Motor neuron (in vitro differentiated cells): ENCODE measurements at regions not wholly inside any gene's neighbourhood (a gene's known extent, or its start where the extent isn't known, plus 50 kb on each side); places are given as distances from the start of the nearest gene placed in this dataset.

ENCODE experiments used
- ATAC-seq, 8 experiments: fragments of 200-7000 bp; cut with Tn5 transposase; replicated peaks in 6 of 8; 2 replicates each; pipeline ENCODE4 v1.8.0; 2021; ENCODE audit warnings: mild to moderate bottlenecking in 8 of 8, moderate library complexity in 8 of 8
- H3K27ac ChIP-seq, 2 donors: fragments of 250-450 bp; sonication (Bioruptor Pico); 2 replicates each; pipeline ENCODE4 v1.9.0; 2021; ENCODE audit warnings: antibody characterized with exemption in 2 of 2, mild to moderate bottlenecking in 2 of 2, moderate library complexity in 1 of 2
- H3K4me1 ChIP-seq, 2 donors: fragments of 250-450 bp; sonication (Bioruptor Pico); replicated peaks in 1 of 2; 2 replicates each; pipeline ENCODE4 v1.6.1; 2021; ENCODE audit warnings: antibody characterized with exemption in 2 of 2, mild to moderate bottlenecking in 2 of 2, moderate library complexity in 1 of 2
- H3K4me3 ChIP-seq, 5 donors: fragments of 250-450 bp; sonication (Bioruptor Pico); 2 replicates each; pipeline ENCODE4 v1.9.0; 2021; ENCODE audit warnings: antibody characterized with exemption in 5 of 5, mild to moderate bottlenecking in 5 of 5, moderate library complexity in 4 of 5
- WGBS, 10 experiments: fragments of 450-650 bp; shearing (Covaris generic); methylation state at CpG; one replicate each; pipeline ENCODE4 v1.0.0; 2022; 5-methylcytosine and 5-hydroxymethylcytosine counted together
- in situ Hi-C, 9 experiments: fragments of 400-800 bp; cut with MboI; loops; one replicate each; pipeline ENCODE4 v1.15.0; 2021; ENCODE audit warnings: low sequenced_read_pairs in 9 of 9, low pct_unique_long_range_greater_than_20kb in 2 of 9; ENCODE audit not compliant: unreplicated experiment in 9 of 9

DNA sequence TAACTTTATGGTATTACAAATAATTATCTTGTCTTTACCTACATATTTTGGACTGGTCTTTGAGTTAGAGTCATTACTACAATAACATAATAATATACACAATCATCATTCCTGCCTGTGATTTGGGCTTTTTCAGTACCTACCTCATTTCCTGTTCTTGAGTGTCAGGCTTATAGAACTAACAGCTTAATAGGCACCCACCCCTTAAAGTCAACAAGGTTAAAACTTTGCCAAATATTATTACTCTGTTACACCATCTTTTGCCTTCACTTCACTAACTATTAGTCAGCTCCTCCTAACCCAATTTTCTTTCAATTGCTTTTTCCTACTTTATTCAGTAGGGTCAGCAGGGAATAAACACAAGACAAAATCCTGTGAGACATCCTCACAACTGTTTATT, 488.7 kb upstream of the AGTR1 start:
- no peak overlapping the region for H3K4me3 ChIP-seq
- H3K4me1 ChIP-seq, result peaks cover 3 to 7% of the 10 kb centered on the region in 2 donors
- no peak overlapping the region for H3K27ac ChIP-seq
- in situ Hi-C loops, result no loop called here
- no peak for ATAC-seq

DNA sequence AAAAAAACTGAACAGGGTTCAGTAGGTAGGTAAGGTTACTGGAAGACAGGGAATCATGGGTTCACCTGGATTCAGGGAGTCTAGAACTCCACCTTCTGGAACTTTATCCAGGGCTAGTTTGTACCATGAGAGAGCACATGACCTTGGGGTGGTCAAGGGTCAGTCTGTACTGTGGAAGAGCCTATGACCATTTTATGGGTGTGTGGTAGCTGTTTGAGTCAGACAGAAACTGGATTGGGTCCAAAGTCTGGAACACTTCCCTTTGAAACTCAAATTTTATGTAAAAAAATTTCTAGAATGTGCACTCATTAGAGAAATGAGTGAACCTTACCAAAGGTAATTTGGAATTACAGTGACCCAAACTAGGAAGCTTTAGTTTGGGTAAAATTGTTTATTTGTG, 486.0 kb upstream of the AGTR1 start:
- ATAC-seq, result peak in 2 of 8 experiments; percentile 79 to 86
- Histone ChIP-seq H3K4me1 (no peaks in the 10 kb centered on the region), H3K4me3 (no peak overlapping the region), H3K27ac (no peak overlapping the region)
- in situ Hi-C loops, result no loop called here

DNA sequence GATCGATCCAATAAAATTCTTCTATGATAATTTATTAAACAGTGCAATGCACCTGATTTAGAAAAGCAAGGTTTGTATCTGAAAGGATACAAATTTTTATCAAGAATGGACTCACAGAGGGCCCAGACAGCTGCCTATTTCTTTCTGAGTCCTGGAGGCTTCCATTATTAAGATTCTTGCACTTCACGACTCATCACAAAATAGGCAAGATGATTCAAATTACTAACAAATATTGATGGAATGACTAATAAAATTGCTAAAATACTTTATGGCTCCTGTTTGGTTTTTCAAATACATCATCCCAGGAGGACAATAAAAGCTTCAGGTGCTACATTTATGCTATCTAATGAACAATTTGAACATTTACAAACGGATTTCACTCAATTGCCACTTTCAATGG, 483.0 kb upstream of the AGTR1 start:
- no peak overlapping the region for H3K4me3 ChIP-seq
- in situ Hi-C loops, result no loop called here
- no peak for ATAC-seq
- 15 to 100% (median 78%) methylated on average over 1 to 3 of the region's 3 CpGs for WGBS, 10 experiments
- H3K4me1 ChIP-seq, result no peaks in the 10 kb centered on the region
- no peak overlapping the region for H3K27ac ChIP-seq

DNA sequence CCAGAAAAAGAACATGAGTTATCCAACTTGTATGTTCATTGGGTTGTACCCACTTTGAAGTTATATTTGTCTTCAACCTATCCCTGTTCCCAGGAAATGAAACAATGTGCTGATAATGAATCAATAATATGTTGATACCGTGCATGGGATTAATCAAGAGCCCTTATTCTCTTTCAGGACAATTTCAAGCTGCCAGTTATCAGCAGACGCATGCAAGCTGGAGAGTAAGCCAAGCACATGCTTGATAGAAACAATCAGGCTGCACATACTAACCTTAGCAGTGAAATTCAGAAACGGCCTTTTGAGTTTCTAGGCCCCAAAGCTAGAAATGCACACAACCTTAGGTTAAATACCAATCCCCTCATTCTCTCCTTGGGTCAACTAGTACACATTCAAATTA, 480.4 kb upstream of the AGTR1 start:
- Histone ChIP-seq H3K4me3 (no peak overlapping the region), H3K4me1 (no peaks in the 10 kb centered on the region), H3K27ac (no peak overlapping the region)
- no peak for ATAC-seq
- in situ Hi-C loops, result no loop called here
- WGBS, 10 experiments, result 60 to 94% (median 70%) methylated on average over 1 to 3 of the region's 3 CpGs; no CpG with 5 or more reads in 4 of the 10 experiments

GRCh38 chr3:148218222-148218621, 479.5 kb upstream of the AGTR1 start:
- peak in 2 of 8 experiments; percentile 17 for ATAC-seq
- no peak overlapping the region for H3K27ac ChIP-seq
- in situ Hi-C loops, result no loop called here
- 0 to 79% (median 43%) methylated on average over 1 to 3 of the region's 3 CpGs; no CpG with 5 or more reads in 1 of the 10 experiments for WGBS, 10 experiments
- H3K4me1 ChIP-seq, result no peaks in the 10 kb centered on the region
- no peak overlapping the region for H3K4me3 ChIP-seq

DNA sequence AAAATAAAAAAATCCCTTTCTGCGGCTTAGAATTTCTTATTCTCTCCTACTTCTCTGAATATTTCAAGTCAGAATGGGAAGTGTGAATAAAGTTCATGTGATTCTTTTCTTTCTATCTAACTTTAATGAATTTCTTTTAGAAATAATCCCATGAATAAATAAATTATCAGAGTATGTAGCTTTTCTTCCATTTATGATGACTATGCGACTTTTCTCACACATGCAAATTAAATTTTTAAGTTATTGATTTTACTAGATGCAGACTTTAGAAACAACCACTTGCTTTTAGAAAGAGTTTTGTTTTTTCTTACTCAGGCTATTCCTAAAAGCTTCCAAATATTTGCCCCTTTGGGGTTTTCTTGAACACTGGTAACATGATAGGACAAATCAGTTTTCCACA, 477.7 kb upstream of the AGTR1 start:
- in situ Hi-C loops, result no loop called here
- WGBS, 10 experiments, result 64 to 100% (median 91%) methylated on average over 1 to 2 of the region's 2 CpGs
- Histone ChIP-seq H3K4me3 (no peak overlapping the region), H3K4me1 (no peaks in the 10 kb centered on the region), H3K27ac (no peak overlapping the region)
- ATAC-seq, result no peak

- no peak for ATAC-seq
- WGBS, 10 experiments, result 78 to 100% (median 95%) methylated on average over 1 of the region's 1 CpG; no CpG with 5 or more reads in 2 of the 10 experiments
- in situ Hi-C loops, result no loop called here
Observed at GRCh38 chr3:148221303-148221702, 476.4 kb upstream of the AGTR1 start.

GRCh38 chr3:148223266-148223665, 474.4 kb upstream of the AGTR1 start:
- Histone ChIP-seq H3K4me1 (no peaks in the 10 kb centered on the region), H3K4me3 (no peak overlapping the region), H3K27ac (no peak overlapping the region)
- no peak for ATAC-seq
- 0 to 93% (median 53%) methylated on average over 1 to 2 of the region's 2 CpGs; no CpG with 5 or more reads in 2 of the 10 experiments for WGBS, 10 experiments
- in situ Hi-C loops, result no loop called here

More at GRCh38 chr3:148221303-148221702, 476.4 kb upstream of the AGTR1 start:
- H3K4me1 ChIP-seq, result no peaks in the 10 kb centered on the region
- H3K4me3 ChIP-seq, result no peak overlapping the region
- H3K27ac ChIP-seq, result no peak overlapping the region

DNA sequence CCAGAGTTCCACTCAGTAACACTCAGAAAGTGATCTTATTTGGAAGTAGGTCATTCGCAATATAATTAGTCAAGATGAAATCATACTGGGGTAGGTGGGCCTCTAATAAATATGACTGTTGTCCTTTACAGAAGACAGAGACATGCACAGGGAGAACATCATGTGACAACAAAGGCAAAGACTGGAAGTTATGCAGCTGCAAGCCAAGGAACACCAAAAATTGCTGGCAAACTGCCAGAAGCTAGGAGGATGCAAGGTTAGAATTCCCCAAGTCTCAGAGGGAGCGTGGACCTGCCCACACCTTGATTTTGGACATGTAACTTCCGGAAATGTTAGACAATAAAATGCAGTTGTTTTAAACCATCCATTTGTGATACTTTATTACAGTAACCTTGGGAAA, 471.5 kb upstream of the AGTR1 start:
- ATAC-seq, result no peak

GRCh38 chr3:148227534-148227933, 470.2 kb upstream of the AGTR1 start:
- Histone ChIP-seq H3K4me3 (no peak overlapping the region), H3K27ac (no peak overlapping the region), H3K4me1 (no peaks in the 10 kb centered on the region)
- ATAC-seq, result no peak
- 71 to 100% (median 100%) methylated on average over 1 of the region's 1 CpG for WGBS, 10 experiments
- in situ Hi-C loops, result no loop called here

More for the DNA sequence above, 471.5 kb upstream of the AGTR1 start:
- 64 to 100% (median 100%) methylated on average over 1 to 3 of the region's 3 CpGs; no CpG with 5 or more reads in 3 of the 10 experiments for WGBS, 10 experiments
- no peak overlapping the region for H3K4me3 ChIP-seq
- no peaks in the 10 kb centered on the region for H3K4me1 ChIP-seq
- no peak overlapping the region for H3K27ac ChIP-seq
- in situ Hi-C loops, result no loop called here

GRCh38 chr3:148229107-148229506, 468.6 kb upstream of the AGTR1 start:
- H3K4me3 ChIP-seq, result no peak overlapping the region
- no peak overlapping the region for H3K27ac ChIP-seq
- H3K4me1 ChIP-seq, result no peaks in the 10 kb centered on the region
- no peak for ATAC-seq
- in situ Hi-C loops, result no loop called here

GRCh38 chr3:148230473-148230872, 467.2 kb upstream of the AGTR1 start:
- 50 to 100% (median 89%) methylated on average over 1 to 2 of the region's 2 CpGs; no CpG with 5 or more reads in 2 of the 10 experiments for WGBS, 10 experiments
- no peaks in the 10 kb centered on the region for H3K4me1 ChIP-seq
- no peak for ATAC-seq
- no peak overlapping the region for H3K27ac ChIP-seq
- in situ Hi-C loops, result no loop called here
- H3K4me3 ChIP-seq, result no peak overlapping the region

- H3K4me3 ChIP-seq, result no peak overlapping the region
- in situ Hi-C loops, result no loop called here
- H3K4me1 ChIP-seq, result no peaks in the 10 kb centered on the region
- no peak for ATAC-seq
- 29 to 100% (median 82%) methylated on average over 1 to 3 of the region's 3 CpGs; no CpG with 5 or more reads in 2 of the 10 experiments for WGBS, 10 experiments
- no peak overlapping the region for H3K27ac ChIP-seq
Observed at GRCh38 chr3:148232389-148232788, 465.3 kb upstream of the AGTR1 start.

GRCh38 chr3:148233403-148233802, 464.3 kb upstream of the AGTR1 start:
- Histone ChIP-seq H3K4me1 (no peaks in the 10 kb centered on the region), H3K4me3 (no peak overlapping the region), H3K27ac (no peak overlapping the region)
- in situ Hi-C loops, result no loop called here
- no peak for ATAC-seq
- WGBS, 10 experiments, result 0 to 100% (median 90%) methylated on average over 1 of the region's 1 CpG; no CpG with 5 or more reads in 1 of the 10 experiments
